H9 (cell line): ENCODE measurements at regions not wholly inside any gene's neighbourhood (a gene's known extent, or its start where the extent isn't known, plus 50 kb on each side); places are given as distances from the start of the nearest gene placed in this dataset.

ENCODE experiments used
- DNase-seq: peaks from one replicate; pipeline ENCODE4 v3.0.0-alpha.2; 2017
- H2AFZ ChIP-seq: one replicate; pipeline ENCODE4 v1.6.1; 2013; ENCODE audit warnings: mild to moderate bottlenecking, low read length, control low read depth, moderate library complexity
- H2AK5ac ChIP-seq: 2 replicates; pipeline ENCODE4 v1.6.1; 2013; ENCODE audit warnings: low read length, control low read depth, mixed read lengths; ENCODE audit not compliant: insufficient read length
- H2BK120ac ChIP-seq: one replicate; pipeline ENCODE4 v1.6.1; 2013; ENCODE audit warnings: low read depth, mild to moderate bottlenecking, low read length, control low read depth, inconsistent platforms; ENCODE audit not compliant: poor library complexity, severe bottlenecking
- H2BK12ac ChIP-seq: 2 replicates; pipeline ENCODE4 v1.6.1; 2013; ENCODE audit warnings: low read length, control low read depth, mixed read lengths, low read depth; ENCODE audit not compliant: insufficient read length
- H2BK15ac ChIP-seq: 2 replicates; pipeline ENCODE4 v1.6.1; 2013; ENCODE audit warnings: low read depth, low read length, control low read depth
- H2BK20ac ChIP-seq: one replicate; pipeline ENCODE4 v1.6.1; 2013; ENCODE audit warnings: low read depth, mild to moderate bottlenecking, low read length, control low read depth, inconsistent platforms; ENCODE audit not compliant: poor library complexity, severe bottlenecking
- H2BK5ac ChIP-seq: 2 replicates; pipeline ENCODE4 v1.6.1; 2013; ENCODE audit warnings: low read length, control low read depth, mixed read lengths; ENCODE audit not compliant: insufficient read length
- H3K14ac ChIP-seq: 2 replicates; pipeline ENCODE4 v1.6.1; 2013; ENCODE audit warnings: low read length, control low read depth; ENCODE audit not compliant: insufficient read depth
- H3K18ac ChIP-seq: 2 replicates; pipeline ENCODE4 v1.6.1; 2013; ENCODE audit warnings: low read depth, mild to moderate bottlenecking, mixed read lengths, low read length, control low read depth; ENCODE audit not compliant: insufficient read length
- H3K23ac ChIP-seq: 2 replicates; pipeline ENCODE4 v1.6.1; 2013; ENCODE audit warnings: low read length, control low read depth, mixed read lengths, low read depth; ENCODE audit not compliant: insufficient read length
- H3K23me2 ChIP-seq: 2 replicates; pipeline ENCODE4 v1.6.1; 2013; ENCODE audit warnings: low read depth, mild to moderate bottlenecking, mixed read lengths, low read length, control low read depth; ENCODE audit not compliant: insufficient read length, poor library complexity, severe bottlenecking
- H3K27ac ChIP-seq: 2 replicates; pipeline ENCODE4 v1.5.1; 2013; ENCODE audit warnings: low read length, control low read depth, mixed read lengths, low read depth; ENCODE audit not compliant: insufficient read length
- H3K27me3 ChIP-seq: 2 replicates; pipeline ENCODE4 v1.6.1; 2013; ENCODE audit warnings: low read length, control low read depth, inconsistent platforms; ENCODE audit not compliant: insufficient read depth
- H3K4ac ChIP-seq: 2 replicates; pipeline ENCODE4 v1.6.1; 2013; ENCODE audit warnings: low read depth, mild to moderate bottlenecking, control low read depth, inconsistent platforms, low read length, moderate library complexity
- H3K4me1 ChIP-seq: 2 replicates; pipeline ENCODE4 v1.6.1; 2013; ENCODE audit warnings: low read length, control low read depth, inconsistent platforms; ENCODE audit not compliant: insufficient read depth
- H3K4me2 ChIP-seq: 2 replicates; pipeline ENCODE4 v1.6.1; 2013; ENCODE audit warnings: low read length, control low read depth, mixed read lengths; ENCODE audit not compliant: insufficient read length, insufficient read depth
- H3K56ac ChIP-seq: 2 replicates; pipeline ENCODE4 v1.6.1; 2013; ENCODE audit warnings: low read depth, mild to moderate bottlenecking, mixed read lengths, low read length, control low read depth; ENCODE audit not compliant: insufficient read length
- H3K79me1 ChIP-seq: 2 replicates; pipeline ENCODE4 v1.6.1; 2013; ENCODE audit warnings: low read depth, mild to moderate bottlenecking, moderate library complexity, low read length, control low read depth, inconsistent platforms; ENCODE audit not compliant: insufficient read depth, poor library complexity, severe bottlenecking
- H3K79me2 ChIP-seq: 2 replicates; pipeline ENCODE4 v1.6.1; 2013; ENCODE audit warnings: low read length, control low read depth, inconsistent platforms; ENCODE audit not compliant: insufficient read depth
- H3K9ac ChIP-seq: 2 replicates; pipeline ENCODE4 v1.6.1; 2013; ENCODE audit warnings: low read length, control low read depth, mixed read lengths; ENCODE audit not compliant: insufficient read length; ENCODE audit errors: extremely low read depth
- H3K9me3 ChIP-seq: one replicate; pipeline ENCODE4 v1.6.1; 2013; ENCODE audit warnings: low read depth, low read length, inconsistent platforms; ENCODE audit not compliant: control insufficient read depth
- H3T11ph ChIP-seq: one replicate; pipeline ENCODE4 v1.6.1; 2013; ENCODE audit warnings: mild to moderate bottlenecking, low read length, control low read depth, inconsistent platforms
- H4K20me1 ChIP-seq: one replicate; pipeline ENCODE4 v1.6.1; 2013; ENCODE audit not compliant: control insufficient read depth, insufficient read length, insufficient read depth
- H4K5ac ChIP-seq: 2 replicates; pipeline ENCODE4 v1.6.1; 2013; ENCODE audit warnings: low read depth, mild to moderate bottlenecking, mixed read lengths, low read length, control low read depth; ENCODE audit not compliant: insufficient read length
- H4K8ac ChIP-seq: replicated peaks from 2 replicates; pipeline ENCODE4 v1.6.1; 2013; ENCODE audit warnings: low read length, control low read depth, mixed read lengths, low read depth; ENCODE audit not compliant: insufficient read length
- H4K91ac ChIP-seq: 2 replicates; pipeline ENCODE4 v1.6.1; 2013; ENCODE audit warnings: low read depth, mild to moderate bottlenecking, moderate library complexity, mixed read lengths, low read length, control low read depth; ENCODE audit not compliant: insufficient read length
- H3K27ac Mint-ChIP-seq, 3 experiments: 2 replicates in 2 of 3; 3 replicates in 1 of 3; pipeline ENCODE4 v1.8.0; 2020 to 2021; ENCODE audit warnings: mixed read lengths in 3 of 3, mild to moderate bottlenecking in 1 of 3, moderate library complexity in 1 of 3
- H3K27me3 Mint-ChIP-seq: 2 replicates; pipeline ENCODE4 v1.8.0; 2021; ENCODE audit warnings: low read depth, mild to moderate bottlenecking, moderate library complexity, mixed read lengths
- H3K36me3 Mint-ChIP-seq, 3 experiments: 2 replicates in 2 of 3; 3 replicates in 1 of 3; pipeline ENCODE4 v1.8.0; 2020 to 2021; ENCODE audit warnings: low read depth in 3 of 3, mixed read lengths in 3 of 3; ENCODE audit not compliant: insufficient read depth in 1 of 3
- H3K4me1 Mint-ChIP-seq, 2 experiments: 2 replicates each; pipeline ENCODE4 v1.8.0; 2020; ENCODE audit warnings: mixed read lengths in 2 of 2
- H3K4me3 Mint-ChIP-seq, 2 experiments: 2 replicates in 1 of 2; 3 replicates in 1 of 2; pipeline ENCODE4 v1.8.0; 2020 to 2021; ENCODE audit warnings: mild to moderate bottlenecking in 2 of 2, mixed read lengths in 2 of 2, moderate library complexity in 1 of 2
- H3K9me3 Mint-ChIP-seq, 2 experiments: 2 replicates in 1 of 2; 3 replicates in 1 of 2; pipeline ENCODE4 v1.8.0; 2020; ENCODE audit warnings: mild to moderate bottlenecking in 2 of 2, mixed read lengths in 2 of 2, moderate library complexity in 1 of 2
- CTCF ChIP-seq: fragments of 200-600 bp; sonication (generic); conservative IDR thresholded peaks from 3 replicates; pipeline ENCODE4 v1.8.0; 2021; ENCODE audit warnings: antibody characterized with exemption, mild to moderate bottlenecking
- WGBS: extraction: QIAGEN DNeasy Blood & Tissue Kit; methylation state at CpG from one replicate; pipeline ENCODE4 v1.1.7; 2013; ENCODE audit warnings: missing lambda C conversion rate, low lambda C conversion rate, mixed read lengths; ENCODE audit not compliant: insufficient read length; ENCODE audit errors: extremely low coverage; 5-methylcytosine and 5-hydroxymethylcytosine counted together

- Histone ChIP-seq H3K4me1 (peaks cover 6% of the 10 kb centered on the region; the same call in 1 of the 2 replicates), H3K23me2 (no peaks in the 10 kb centered on the region), H2AK5ac (no peak overlapping the region), H3K27ac (no peak overlapping the region), H3K56ac (no peak overlapping the region), H3K79me1 (no peaks in the 10 kb centered on the region), H4K5ac (no peak overlapping the region), H2AFZ (no peak overlapping the region), H3T11ph (no peak overlapping the region), H3K27me3 (no peaks in the 10 kb centered on the region), H3K14ac (no peak overlapping the region), H2BK20ac (no peak overlapping the region), H4K91ac (no peak overlapping the region), H2BK120ac (no peak overlapping the region), H2BK12ac (no peak overlapping the region), H4K20me1 (no peaks in the 10 kb centered on the region), H3K18ac (no peak overlapping the region), H3K23ac (no peak overlapping the region), H3K4me2 (no peak overlapping the region), H2BK15ac (no peak overlapping the region), H3K4ac (no peak overlapping the region), H4K8ac (no peak overlapping the region), H3K9ac (no peak overlapping the region), H2BK5ac (no peak overlapping the region), H3K9me3 (no peaks in the 10 kb centered on the region), H3K79me2 (no peaks in the 10 kb centered on the region)
- 0 out of 3 replicates have a peak, but pooled peaks have one; percentile 30 for TF ChIP-seq CTCF
- H3K9me3 Mint-ChIP-seq = no peaks in the 10 kb centered on the region; a peak in 1 of 5 replicates
- WGBS = no CpG with 5 or more reads among the region's 3 CpGs
- no peak for DNase-seq
- H3K27me3 Mint-ChIP-seq = peaks cover 18% of the 10 kb centered on the region
- H3K4me3 Mint-ChIP-seq = no peak overlapping the region
- H3K27ac Mint-ChIP-seq = no peak overlapping the region
- peaks cover 21 to 23% of the 10 kb centered on the region in 2 experiments for H3K4me1 Mint-ChIP-seq
- no peaks in the 10 kb centered on the region for H3K36me3 Mint-ChIP-seq
Measured at GRCh38 chr15:78695854-78696253, 54.8 kb upstream of the CHRNB4 start.
